H1 (cell line): ENCODE measurements at regions not wholly inside any gene's neighbourhood (a gene's known extent, or its start where the extent isn't known, plus 50 kb on each side); places are given as distances from the start of the nearest gene placed in this dataset.

Experiments used
- CTCF ChIA-PET: fragments of 300-600 bp; sonication (Branson Sonifier 250); formaldehyde crosslinking; loops from one replicate; lab custom pipeline; 2021; ENCODE audit not compliant: partially characterized antibody; lab: Charles Lee
- POLR2A ChIA-PET: fragments of 300-600 bp; sonication (Branson Sonifier 250); formaldehyde crosslinking; loops from one replicate; lab custom pipeline; 2021; ENCODE audit warnings: inconsistent platforms; ENCODE audit not compliant: partially characterized antibody; lab: Charles Lee
- DNase-seq, 2 experiments: peaks; one replicate each; pipeline versions ENCODE4 v3.0.0 to v3.0.0-alpha.2; 2010 to 2022; ENCODE audit warnings: low spot score in 2 of 2, low read depth in 1 of 2, mixed read lengths in 1 of 2
- FAIRE-seq: peaks from 2 replicates; lab custom pipeline; 2011; peaks lifted over from hg19 to GRCh38; lab: Jason Lieb, UNC
- H2AFZ ChIP-seq: 2 replicates; pipeline ENCODE4 v1.8.1; 2012; ENCODE audit warnings: low read length, inconsistent platforms
- H2AK5ac ChIP-seq: 2 replicates; pipeline ENCODE4 v1.6.1; 2013; ENCODE audit warnings: low read depth, low read length
- H2BK120ac ChIP-seq: replicated peaks from 2 replicates; pipeline ENCODE3; 2013; ENCODE audit warnings: low read depth, low read length, inconsistent platforms
- H2BK12ac ChIP-seq: 2 replicates; pipeline ENCODE4 v1.6.1; 2013; ENCODE audit warnings: low read depth, low read length
- H2BK15ac ChIP-seq: 2 replicates; pipeline ENCODE4 v1.6.1; 2013; ENCODE audit warnings: low read length
- H2BK20ac ChIP-seq: 2 replicates; pipeline ENCODE4 v1.6.1; 2013; ENCODE audit warnings: low read length
- H2BK5ac ChIP-seq: 2 replicates; pipeline ENCODE4 v1.6.1; 2013; ENCODE audit warnings: low read depth, low read length
- H3K14ac ChIP-seq: 2 replicates; pipeline ENCODE4 v1.6.1; 2013; ENCODE audit warnings: inconsistent platforms; ENCODE audit not compliant: insufficient read length
- H3K18ac ChIP-seq: 2 replicates; pipeline ENCODE4 v1.6.1; 2013; ENCODE audit warnings: low read length; ENCODE audit errors: extremely low read depth
- H3K23ac ChIP-seq: 2 replicates; pipeline ENCODE4 v1.6.1; 2013; ENCODE audit warnings: inconsistent platforms; ENCODE audit not compliant: insufficient read length
- H3K23me2 ChIP-seq: 2 replicates; pipeline ENCODE4 v1.6.1; 2013; ENCODE audit warnings: low read depth, low read length
- H3K27ac ChIP-seq: 2 replicates; pipeline ENCODE4 v1.6.1; 2011; ENCODE audit warnings: low read depth, low read length, inconsistent platforms
- H3K27me3 ChIP-seq, 4 experiments: replicated peaks in 1 of 4; 1 replicate in 1 of 4; 2 replicates in 3 of 4; pipeline versions ENCODE4 v1.6.1 to v1.8.1; 2011 to 2013; ENCODE audit warnings: low read length in 3 of 4, mild to moderate bottlenecking in 3 of 4, inconsistent platforms in 2 of 4, mixed read lengths in 2 of 4, moderate library complexity in 1 of 4; ENCODE audit not compliant: control insufficient read depth in 3 of 4, insufficient read depth in 3 of 4; ENCODE audit errors: extremely low read depth in 1 of 4
- H3K36me3 ChIP-seq, 4 experiments: 2 replicates each; pipeline versions ENCODE4 v1.6.1 to v1.8.1; 2011 to 2013; ENCODE audit warnings: mild to moderate bottlenecking in 4 of 4, low read length in 3 of 4, moderate library complexity in 2 of 4, control low read depth in 1 of 4, inconsistent platforms in 1 of 4; ENCODE audit not compliant: insufficient read depth in 4 of 4, control insufficient read depth in 2 of 4
- H3K4ac ChIP-seq: replicated peaks from 2 replicates; pipeline ENCODE3; 2013; ENCODE audit warnings: low read length, low read depth, mixed read lengths, inconsistent platforms; ENCODE audit not compliant: insufficient read length
- H3K4me1 ChIP-seq, 4 experiments: replicated peaks in 1 of 4; 1 replicate in 1 of 4; 2 replicates in 3 of 4; pipeline versions ENCODE4 v1.6.1 to v1.8.1; 2011 to 2013; ENCODE audit warnings: low read length in 3 of 4, inconsistent platforms in 2 of 4, mixed read lengths in 1 of 4; ENCODE audit not compliant: insufficient read depth in 4 of 4, control insufficient read depth in 3 of 4
- H3K4me2 ChIP-seq, 2 experiments: 2 replicates each; pipeline versions ENCODE4 v1.6.1 to v1.8.1; 2011 to 2013; ENCODE audit warnings: low read depth in 2 of 2, low read length in 2 of 2, control low read depth in 1 of 2, inconsistent platforms in 1 of 2, mild to moderate bottlenecking in 1 of 2; ENCODE audit not compliant: insufficient read depth in 1 of 2
- H3K4me3 ChIP-seq, 4 experiments: fragments of 200-600, 300-600 bp in 1 of 4; sonication (generic), shearing (Covaris generic), sonication (Bioruptor Twin) in 1 of 4; 2 replicates each; pipeline versions ENCODE4 v1.5.1 to v1.8.1; 2011 to 2016; ENCODE audit warnings: low read length in 4 of 4, low read depth in 3 of 4, control low read depth in 2 of 4, inconsistent platforms in 2 of 4, mild to moderate bottlenecking in 2 of 4, mixed read lengths in 1 of 4, moderate library complexity in 1 of 4; ENCODE audit not compliant: insufficient read depth in 2 of 4; ENCODE audit errors: extremely low read depth in 1 of 4
- H3K56ac ChIP-seq: replicated peaks from 2 replicates; pipeline ENCODE3; 2013; ENCODE audit warnings: low read depth, mild to moderate bottlenecking, mixed read lengths, low read length, inconsistent platforms; ENCODE audit not compliant: insufficient read length
- H3K79me1 ChIP-seq: 2 replicates; pipeline ENCODE4 v1.6.1; 2013; ENCODE audit warnings: low read depth, low read length, control low read depth
- H3K79me2 ChIP-seq, 2 experiments: 2 replicates each; pipeline versions ENCODE4 v1.6.1 to v1.8.1; 2012 to 2013; ENCODE audit warnings: low read length in 2 of 2, mild to moderate bottlenecking in 2 of 2, inconsistent platforms in 1 of 2; ENCODE audit not compliant: insufficient read depth in 2 of 2, control insufficient read depth in 1 of 2
- H3K9ac ChIP-seq, 4 experiments: replicated peaks in 1 of 4; 1 replicate in 1 of 4; 2 replicates in 3 of 4; pipeline versions ENCODE4 v1.6.1 to v1.8.1; 2011 to 2013; ENCODE audit warnings: low read depth in 3 of 4, low read length in 3 of 4, control low read depth in 2 of 4, mild to moderate bottlenecking in 2 of 4, moderate library complexity in 2 of 4, inconsistent platforms in 1 of 4; ENCODE audit errors: extremely low read depth in 1 of 4
- H3K9me3 ChIP-seq, 2 experiments: 2 replicates each; pipeline versions ENCODE4 v1.6.1 to v1.8.1; 2012 to 2013; ENCODE audit warnings: mild to moderate bottlenecking in 2 of 2, moderate library complexity in 2 of 2, control low read depth in 1 of 2, inconsistent platforms in 1 of 2, low read depth in 1 of 2, low read length in 1 of 2, mixed read lengths in 1 of 2; ENCODE audit not compliant: insufficient read depth in 2 of 2
- H4K20me1 ChIP-seq, 2 experiments: replicated peaks in 1 of 2; 2 replicates each; pipeline versions ENCODE3 to v1.8.1; 2011 to 2013; ENCODE audit warnings: inconsistent platforms in 2 of 2, low read length in 2 of 2, mild to moderate bottlenecking in 1 of 2; ENCODE audit not compliant: insufficient read depth in 2 of 2, control insufficient read depth in 1 of 2
- H4K5ac ChIP-seq: 2 replicates; pipeline ENCODE4 v1.6.1; 2013; ENCODE audit warnings: low read length, low read depth, mixed read lengths, inconsistent platforms; ENCODE audit not compliant: insufficient read length
- H4K8ac ChIP-seq: 2 replicates; pipeline ENCODE4 v1.8.0; 2013; ENCODE audit warnings: mild to moderate bottlenecking, moderate library complexity, low read length, inconsistent platforms; ENCODE audit not compliant: insufficient read depth; ENCODE audit errors: extremely low read depth
- H4K91ac ChIP-seq: replicated peaks from 2 replicates; pipeline ENCODE3; 2013; ENCODE audit warnings: low read length, mixed read lengths, inconsistent platforms; ENCODE audit not compliant: insufficient read length
- CBX5 ChIP-seq: fragments of 300-800, 300-1000 bp; sonication (generic); IDR thresholded peaks from 2 replicates; pipeline ENCODE4 v1.7.1; 2016; ENCODE audit warnings: antibody characterized with exemption, low read length, low read depth
- CBX8 ChIP-seq: fragments of 300-800, 300-1000 bp; sonication (generic); IDR thresholded peaks from 2 replicates; pipeline ENCODE4 v1.7.1; 2016; ENCODE audit warnings: low read depth, low read length, borderline replicate concordance
- CREB1 ChIP-seq: IDR thresholded peaks from 2 replicates; pipeline ENCODE4 v1.6.1; 2012; ENCODE audit warnings: inconsistent platforms
- GTF2F1 ChIP-seq: IDR thresholded peaks from 2 replicates; pipeline ENCODE4 v1.6.1; 2012; ENCODE audit warnings: low read depth, low read length, improper control_type of control experiment, borderline replicate concordance
- HDAC6 ChIP-seq: IDR thresholded peaks from one replicate; pipeline ENCODE4 v1.7.1; 2012; ENCODE audit warnings: low read depth, mild to moderate bottlenecking, inconsistent platforms, low read length, moderate library complexity
- KDM5A ChIP-seq: fragments of 200-600 bp; IDR thresholded peaks from 2 replicates; pipeline ENCODE4 v1.7.1; 2012; ENCODE audit warnings: mild to moderate bottlenecking, low read length, inconsistent platforms, mixed read lengths
- NANOG ChIP-seq: IDR thresholded peaks from 2 replicates; pipeline ENCODE4 v1.6.1; 2011; ENCODE audit warnings: low read length, low read depth, mild to moderate bottlenecking, inconsistent platforms; ENCODE audit not compliant: insufficient read depth, poor library complexity, severe bottlenecking
- RFX5 ChIP-seq: IDR thresholded peaks from 2 replicates; pipeline ENCODE4 v1.6.1; 2011; ENCODE audit warnings: low read depth, low read length, improper control_type of control experiment, borderline replicate concordance
- RXRA ChIP-seq: IDR thresholded peaks from 2 replicates; pipeline ENCODE4 v1.6.1; 2011; ENCODE audit warnings: low read depth, mild to moderate bottlenecking, low read length, moderate library complexity; ENCODE audit not compliant: insufficient read depth
- SIN3A ChIP-seq, 2 experiments: IDR thresholded peaks in 1 of 2; conservative IDR thresholded peaks in 1 of 2; 2 replicates each; pipeline ENCODE4 v1.6.1; 2011 to 2012; ENCODE audit warnings: low read length in 2 of 2, improper control_type of control experiment in 1 of 2, low read depth in 1 of 2, mild to moderate bottlenecking in 1 of 2
- SIRT6 ChIP-seq: IDR thresholded peaks from one replicate; pipeline ENCODE4 v1.7.1; 2012; ENCODE audit warnings: low read length, inconsistent platforms
- SIX5 ChIP-seq: IDR thresholded peaks from 2 replicates; pipeline ENCODE4 v1.6.1; 2011; ENCODE audit warnings: mild to moderate bottlenecking, low read depth, low read length
- TAF7 ChIP-seq: optimal IDR thresholded peaks from 2 replicates; pipeline ENCODE3; 2011; ENCODE audit warnings: low read depth, mild to moderate bottlenecking, inconsistent platforms, low read length, moderate library complexity, borderline replicate concordance
- YY1 ChIP-seq: IDR thresholded peaks from 2 replicates; pipeline ENCODE4 v1.6.1; 2011; ENCODE audit warnings: low read depth, mild to moderate bottlenecking, low read length
- WGBS, 2 experiments: shearing (Covaris generic) in 1 of 2; methylation state at CpG; one replicate each; pipeline versions ENCODE4 v1.1.6 to v1.1.7; 2013 to 2015; ENCODE audit warnings: low lambda C conversion rate in 2 of 2, mixed read lengths in 2 of 2, inconsistent platforms in 1 of 2, low coverage in 1 of 2, missing lambda C conversion rate in 1 of 2; ENCODE audit not compliant: insufficient replicate concordance in 2 of 2, insufficient coverage in 1 of 2, insufficient read length in 1 of 2; ENCODE audit errors: extremely low coverage in 1 of 2, missing lambda C conversion rate in 1 of 2; 5-methylcytosine and 5-hydroxymethylcytosine counted together
- TF ChIP-seq, protein P1 (sequence below): IDR thresholded peaks from 2 replicates; pipeline ENCODE4 v1.6.1; 2011; ENCODE audit warnings: low read depth, mild to moderate bottlenecking, low read length; ENCODE audit not compliant: insufficient read depth

DNA sequence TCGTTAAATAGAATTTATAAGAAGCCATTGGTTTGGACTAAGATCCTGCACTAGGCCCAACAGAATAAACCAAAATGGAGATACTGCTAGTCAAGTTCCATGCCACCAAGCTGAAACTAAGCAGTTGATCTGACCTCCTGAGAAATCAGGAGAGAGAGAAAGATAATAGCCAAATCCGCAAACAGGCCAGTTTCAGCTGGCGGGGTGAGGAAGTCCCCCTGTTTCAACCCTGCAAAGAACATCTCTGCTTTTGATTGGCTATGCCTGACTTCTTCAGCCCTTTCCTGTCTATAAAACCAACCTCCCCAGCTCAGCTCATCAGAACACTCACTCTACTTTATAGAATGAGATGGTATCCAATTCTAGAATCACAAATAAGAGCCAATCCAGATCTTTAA, 543.3 kb upstream of the ID2 start:
- CTCF ChIA-PET = no interaction called here
- TF ChIP-seq HDAC6 (no peak), NANOG (no peak), KDM5A (no peak), GTF2F1 (no peak), CBX8 (no peak), CBX5 (no peak), CREB1 (no peak), SIX5 (no peak), SIN3A (conservative IDR thresholded peaks at IDR 0.05 in 1 of 2, IDR thresholded peaks at IDR 0.05 in 1 of 2; ENCODE audit: low read depth in 1 of 2, low read length in 2 of 2) (no peak), YY1 (no peak), TAF7 (no peak), SIRT6 (no peak), RXRA (no peak), RFX5 (no peak)
- TF ChIP-seq, protein P1, sequence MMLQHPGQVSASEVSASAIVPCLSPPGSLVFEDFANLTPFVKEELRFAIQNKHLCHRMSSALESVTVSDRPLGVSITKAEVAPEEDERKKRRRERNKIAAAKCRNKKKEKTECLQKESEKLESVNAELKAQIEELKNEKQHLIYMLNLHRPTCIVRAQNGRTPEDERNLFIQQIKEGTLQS = no peak

More for the DNA sequence above, 543.3 kb upstream of the ID2 start:
- no peak overlapping the region for H2BK15ac ChIP-seq
- H3K4me2 ChIP-seq = no peak overlapping the region
- H4K5ac ChIP-seq = no peak overlapping the region
- no peaks in the 10 kb centered on the region for H3K9me3 ChIP-seq
- no peak overlapping the region for H2BK5ac ChIP-seq
- no peak overlapping the region for H3K9ac ChIP-seq
- no peak overlapping the region for H3K27ac ChIP-seq
- H3K56ac ChIP-seq = peak overlapping the region; percentile 47
- H3K79me2 ChIP-seq = no peaks in the 10 kb centered on the region
- no peak overlapping the region for H3K23ac ChIP-seq
- POLR2A ChIA-PET = no interaction called here
- H2BK120ac ChIP-seq = no peak overlapping the region
- H4K91ac ChIP-seq = no peak overlapping the region
- no peaks in the 10 kb centered on the region; the same call in 1 of the 2 replicates for H3K23me2 ChIP-seq
- H2AFZ ChIP-seq = no peak overlapping the region
- no peak overlapping the region for H3K4ac ChIP-seq
- no peak for DNase-seq
- WGBS, 2 experiments = 84% methylated on average over 3 of the region's 3 CpGs; no CpG with 5 or more reads in 1 of the 2 experiments
- no peak overlapping the region for H3K4me3 ChIP-seq
- H3K27me3 ChIP-seq = no peaks in the 10 kb centered on the region
- no peak overlapping the region for H4K8ac ChIP-seq
- no peak overlapping the region for H3K18ac ChIP-seq
- no peaks in the 10 kb centered on the region for H4K20me1 ChIP-seq
- FAIRE-seq = no peak
- H3K36me3 ChIP-seq = no peaks in the 10 kb centered on the region; a peak in 1 of 8 replicates
- H2BK12ac ChIP-seq = no peak overlapping the region
- no peaks in the 10 kb centered on the region for H3K79me1 ChIP-seq
- no peaks in the 10 kb centered on the region for H3K4me1 ChIP-seq
- no peak overlapping the region for H3K14ac ChIP-seq
- H2BK20ac ChIP-seq = no peak overlapping the region
- H2AK5ac ChIP-seq = no peak overlapping the region
